CD14-positive monocyte (primary cell): ENCODE measurements at regions not wholly inside any gene's neighbourhood (a gene's known extent, or its start where the extent isn't known, plus 50 kb on each side); places are given as distances from the start of the nearest gene placed in this dataset.

Source experiments
- DNase-seq, 3 donors: peaks; one replicate each; pipeline ENCODE4 v3.0.0-alpha.2; 2011 to 2022
- H2AFZ ChIP-seq: 2 replicates; pipeline ENCODE4 v1.6.0; 2012; ENCODE audit warnings: mild to moderate bottlenecking, low read depth, low read length, inconsistent platforms; ENCODE audit not compliant: insufficient read depth, poor library complexity, severe bottlenecking
- H3K27ac ChIP-seq, 2 donors: 1 replicate in 1 of 2; 2 replicates in 1 of 2; pipeline ENCODE4 v1.5.1; 2012 to 2013; ENCODE audit warnings: low read length in 2 of 2, control low read depth in 1 of 2, inconsistent platforms in 1 of 2, low read depth in 1 of 2, mild to moderate bottlenecking in 1 of 2
- H3K27me3 ChIP-seq, 2 donors: one replicate each; pipeline versions ENCODE4 v1.6.0 to v1.6.1; 2011 to 2013; ENCODE audit warnings: low read length in 2 of 2; ENCODE audit not compliant: control insufficient read depth in 2 of 2, insufficient read depth in 2 of 2
- H3K36me3 ChIP-seq, 2 donors: replicated peaks in 1 of 2; 1 replicate in 1 of 2; 2 replicates in 1 of 2; pipeline versions ENCODE4 v1.5.1 to v1.6.1; 2012 to 2013; ENCODE audit warnings: low read length in 2 of 2, control low read depth in 1 of 2, inconsistent platforms in 1 of 2, mild to moderate bottlenecking in 1 of 2; ENCODE audit not compliant: insufficient read depth in 2 of 2, control insufficient read depth in 1 of 2
- H3K4me1 ChIP-seq, 2 donors: 1 replicate in 1 of 2; 2 replicates in 1 of 2; pipeline versions ENCODE4 v1.5.1 to v1.6.1; 2012 to 2013; ENCODE audit warnings: low read length in 2 of 2, control low read depth in 1 of 2, inconsistent platforms in 1 of 2, mild to moderate bottlenecking in 1 of 2, moderate library complexity in 1 of 2; ENCODE audit not compliant: insufficient read depth in 2 of 2, control insufficient read depth in 1 of 2
- H3K4me2 ChIP-seq: replicated peaks from 2 replicates; pipeline ENCODE3; 2012; ENCODE audit warnings: low read length, moderate library complexity, mild to moderate bottlenecking; ENCODE audit not compliant: poor library complexity, severe bottlenecking; ENCODE audit errors: extremely low read depth
- H3K4me3 ChIP-seq, 3 experiments: fragments of 200-600 bp in 1 of 3; sonication (generic) in 1 of 3; replicated peaks in 1 of 3; 1 replicate in 2 of 3; 2 replicates in 1 of 3; pipeline ENCODE4 v1.5.1; 2011 to 2013; ENCODE audit warnings: low read length in 3 of 3, mild to moderate bottlenecking in 3 of 3, control low read depth in 2 of 3, low read depth in 2 of 3, inconsistent platforms in 1 of 3, moderate library complexity in 1 of 3
- H3K79me2 ChIP-seq: 2 replicates; pipeline ENCODE4 v1.6.0; 2012; ENCODE audit warnings: mild to moderate bottlenecking, control low read depth, inconsistent platforms, low read length, moderate library complexity; ENCODE audit not compliant: insufficient read depth
- H3K9ac ChIP-seq: 2 replicates; pipeline ENCODE4 v1.6.0; 2017; ENCODE audit warnings: low read length, mild to moderate bottlenecking; ENCODE audit not compliant: insufficient read depth, poor library complexity, severe bottlenecking
- H3K9me3 ChIP-seq, 2 donors: replicated peaks in 1 of 2; 1 replicate in 1 of 2; 2 replicates in 1 of 2; pipeline versions ENCODE4 v1.5.1 to v1.6.1; 2012 to 2013; ENCODE audit warnings: low read length in 2 of 2, control low read depth in 1 of 2; ENCODE audit not compliant: control insufficient read depth in 1 of 2, insufficient read depth in 1 of 2
- H4K20me1 ChIP-seq: 2 replicates; pipeline ENCODE4 v1.6.0; 2012; ENCODE audit warnings: mild to moderate bottlenecking, low read length, control low read depth, moderate library complexity; ENCODE audit not compliant: insufficient read depth
- H3K27ac Mint-ChIP-seq, 7 donors: one replicate each; pipeline ENCODE4 v1.8.0; 2020; ENCODE audit warnings: mild to moderate bottlenecking in 7 of 7, mixed read lengths in 7 of 7, moderate library complexity in 6 of 7, inconsistent platforms in 2 of 7
- H3K27me3 Mint-ChIP-seq, 3 donors: one replicate each; pipeline ENCODE4 v1.8.0; 2021 to 2022; ENCODE audit warnings: low read depth in 3 of 3, mild to moderate bottlenecking in 3 of 3, mixed read lengths in 3 of 3, moderate library complexity in 3 of 3, inconsistent platforms in 1 of 3
- H3K36me3 Mint-ChIP-seq, 2 donors: one replicate each; pipeline ENCODE4 v1.8.0; 2020; ENCODE audit warnings: mixed read lengths in 2 of 2, inconsistent platforms in 1 of 2, mild to moderate bottlenecking in 1 of 2
- H3K4me1 Mint-ChIP-seq: one replicate; pipeline ENCODE4 v1.8.0; 2020; ENCODE audit warnings: mild to moderate bottlenecking, mixed read lengths
- H3K4me3 Mint-ChIP-seq, 2 donors: one replicate each; pipeline ENCODE4 v1.8.0; 2020; ENCODE audit warnings: mild to moderate bottlenecking in 2 of 2, mixed read lengths in 2 of 2, moderate library complexity in 1 of 2
- H3K9me3 Mint-ChIP-seq, 7 donors: one replicate each; pipeline ENCODE4 v1.8.0; 2020 to 2022; ENCODE audit warnings: mixed read lengths in 7 of 7, mild to moderate bottlenecking in 6 of 7, moderate library complexity in 6 of 7, inconsistent platforms in 2 of 7
- WGBS: methylation state at CpG from one replicate; pipeline ENCODE4 v1.1.5; 2013; ENCODE audit warnings: missing lambda C conversion rate; ENCODE audit not compliant: insufficient coverage; 5-methylcytosine and 5-hydroxymethylcytosine counted together
- intact Hi-C, 2 donors: fragments of 100-400 bp; cut with micrococcal nuclease; formaldehyde crosslinking; loops; one replicate each; pipeline versions ENCODE4 v1.15.0 to v1.15.1; 2023
- TF ChIP-seq, protein P1 (sequence below): fragments of 200-600 bp; IDR thresholded peaks from one replicate; pipeline ENCODE4 v1.8.0; 2022; ENCODE audit warnings: antibody characterized with exemption, mild to moderate bottlenecking

DNA sequence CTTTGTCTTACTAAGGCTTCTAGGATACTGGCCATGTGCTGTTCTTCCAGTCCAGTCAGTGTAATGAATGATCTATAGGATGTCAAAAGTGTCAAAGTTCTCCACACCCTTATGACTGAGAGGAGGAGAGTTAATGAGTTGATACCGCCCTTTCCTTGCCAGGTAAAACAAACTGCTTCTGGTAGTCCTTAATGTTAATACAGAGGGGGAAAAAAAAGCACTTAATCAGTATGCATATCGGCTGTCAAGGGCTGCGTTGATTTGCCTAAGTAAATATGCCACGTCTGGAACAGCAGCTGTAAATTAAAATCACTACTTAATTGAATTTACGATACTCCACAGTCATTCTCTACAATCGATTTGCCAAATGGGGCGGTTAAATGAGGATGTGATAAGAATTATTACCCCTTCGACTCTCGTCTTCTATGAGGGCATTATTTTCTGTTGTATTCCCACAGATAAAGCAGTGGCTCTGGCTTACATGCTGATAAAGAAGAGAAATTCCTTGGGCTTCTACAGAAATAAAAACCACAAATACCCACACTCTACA lies 416.0 kb downstream of the KCNH5 start:
- peaks cover 0 to 2% (median 0%) of the 10 kb centered on the region in 3 donors for H3K27me3 Mint-ChIP-seq
- Histone ChIP-seq H3K9ac (no peak overlapping the region), H2AFZ (no peak overlapping the region), H3K4me2 (no peak overlapping the region), H3K9me3 (peaks cover 11 to 23% of the 10 kb centered on the region in 2 donors), H4K20me1 (no peaks in the 10 kb centered on the region), H3K36me3 (no peaks in the 10 kb centered on the region), H3K4me1 (no peaks in the 10 kb centered on the region), H3K4me3 (no peak overlapping the region), H3K27me3 (no peaks in the 10 kb centered on the region), H3K27ac (no peak overlapping the region), H3K79me2 (no peaks in the 10 kb centered on the region)
- H3K36me3 Mint-ChIP-seq = no peaks in the 10 kb centered on the region
- TF ChIP-seq, protein P1, sequence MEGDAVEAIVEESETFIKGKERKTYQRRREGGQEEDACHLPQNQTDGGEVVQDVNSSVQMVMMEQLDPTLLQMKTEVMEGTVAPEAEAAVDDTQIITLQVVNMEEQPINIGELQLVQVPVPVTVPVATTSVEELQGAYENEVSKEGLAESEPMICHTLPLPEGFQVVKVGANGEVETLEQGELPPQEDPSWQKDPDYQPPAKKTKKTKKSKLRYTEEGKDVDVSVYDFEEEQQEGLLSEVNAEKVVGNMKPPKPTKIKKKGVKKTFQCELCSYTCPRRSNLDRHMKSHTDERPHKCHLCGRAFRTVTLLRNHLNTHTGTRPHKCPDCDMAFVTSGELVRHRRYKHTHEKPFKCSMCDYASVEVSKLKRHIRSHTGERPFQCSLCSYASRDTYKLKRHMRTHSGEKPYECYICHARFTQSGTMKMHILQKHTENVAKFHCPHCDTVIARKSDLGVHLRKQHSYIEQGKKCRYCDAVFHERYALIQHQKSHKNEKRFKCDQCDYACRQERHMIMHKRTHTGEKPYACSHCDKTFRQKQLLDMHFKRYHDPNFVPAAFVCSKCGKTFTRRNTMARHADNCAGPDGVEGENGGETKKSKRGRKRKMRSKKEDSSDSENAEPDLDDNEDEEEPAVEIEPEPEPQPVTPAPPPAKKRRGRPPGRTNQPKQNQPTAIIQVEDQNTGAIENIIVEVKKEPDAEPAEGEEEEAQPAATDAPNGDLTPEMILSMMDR = no peak
- H3K4me1 Mint-ChIP-seq = no peaks in the 10 kb centered on the region
- intact Hi-C loops = no loop called here
- no peak overlapping the region for H3K4me3 Mint-ChIP-seq
- H3K9me3 Mint-ChIP-seq = peaks cover 0 to 22% (median 10%) of the 10 kb centered on the region in 7 donors
- 80% methylated on average over 1 of the region's 9 CpGs for WGBS
- no peak overlapping the region for H3K27ac Mint-ChIP-seq
- no peak for DNase-seq

DNA sequence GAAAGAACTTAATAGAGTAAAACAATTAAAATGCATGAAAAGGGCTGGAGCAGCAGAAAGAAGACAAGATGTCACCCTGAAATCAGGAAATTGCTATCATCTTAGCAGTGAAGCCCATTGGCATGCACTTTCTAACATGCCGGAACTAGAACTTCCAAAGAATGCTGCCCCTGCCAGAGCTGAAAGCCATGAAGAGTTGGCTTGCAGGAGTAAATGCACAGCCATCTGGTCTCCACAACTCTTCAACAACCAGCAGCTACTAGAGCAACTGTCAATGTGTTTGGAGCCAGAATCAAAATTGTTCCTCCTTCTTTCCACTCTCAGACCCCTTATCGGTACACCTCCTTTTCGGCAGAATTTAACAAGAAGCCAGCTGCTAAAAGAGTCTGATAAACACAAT lies 414.1 kb downstream of the KCNH5 start:
- Histone ChIP-seq H3K36me3 (no peaks in the 10 kb centered on the region), H3K9ac (no peak overlapping the region), H3K4me2 (no peak overlapping the region), H2AFZ (no peak overlapping the region), H3K27me3 (no peaks in the 10 kb centered on the region), H3K27ac (no peak overlapping the region), H3K9me3 (peaks cover 7 to 11% of the 10 kb centered on the region in 2 donors), H3K4me1 (no peaks in the 10 kb centered on the region), H3K79me2 (no peaks in the 10 kb centered on the region), H4K20me1 (no peaks in the 10 kb centered on the region), H3K4me3 (no peak overlapping the region)
- TF ChIP-seq, protein P1 = no peak
- H3K4me3 Mint-ChIP-seq = no peak overlapping the region
- intact Hi-C loops = no loop called here
- no peaks in the 10 kb centered on the region for H3K27me3 Mint-ChIP-seq
- 83% methylated on average over 1 of the region's 3 CpGs for WGBS
- no peaks in the 10 kb centered on the region for H3K4me1 Mint-ChIP-seq
- peaks cover 0 to 17% (median 6%) of the 10 kb centered on the region in 7 donors for H3K9me3 Mint-ChIP-seq
- no peak for DNase-seq
- H3K36me3 Mint-ChIP-seq = no peaks in the 10 kb centered on the region
- peak overlapping the region in 1 of 7 donors; percentile 1 for H3K27ac Mint-ChIP-seq
